ENCODE measurements at regions not wholly inside any gene's neighbourhood (a gene's known extent, or its start where the extent isn't known, plus 50 kb on each side); places are given as distances from the start of the nearest gene placed in this dataset.

DNA sequence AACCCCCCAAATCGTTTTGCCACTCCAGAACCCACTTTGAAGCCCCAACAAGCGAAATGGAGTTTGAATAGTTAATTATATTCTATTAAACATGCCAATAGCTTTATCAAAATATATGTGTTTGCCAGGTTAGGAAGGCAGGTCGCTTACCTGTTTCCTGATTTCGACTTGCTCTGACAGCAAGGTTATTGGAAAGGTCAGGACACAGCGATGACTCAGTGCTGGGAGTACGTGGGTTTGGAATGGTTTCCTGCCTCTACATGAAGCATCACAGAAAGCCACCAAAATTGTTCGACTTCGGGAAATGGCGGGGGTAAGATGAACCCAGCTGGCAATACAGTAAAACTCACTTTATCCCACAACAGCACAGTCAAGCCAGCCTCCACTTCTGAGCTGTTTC, 135.6 kb upstream of the ABI3BP start:
- H3K4me3 ChIP-seq (ENCODE audit: low read length) = no peak overlapping the region
- no peak for TF ChIP-seq EZH2phosphoT487 (IDR thresholded peaks at IDR 0.05; ENCODE audit: low read depth)
- TF ChIP-seq, protein P1, sequence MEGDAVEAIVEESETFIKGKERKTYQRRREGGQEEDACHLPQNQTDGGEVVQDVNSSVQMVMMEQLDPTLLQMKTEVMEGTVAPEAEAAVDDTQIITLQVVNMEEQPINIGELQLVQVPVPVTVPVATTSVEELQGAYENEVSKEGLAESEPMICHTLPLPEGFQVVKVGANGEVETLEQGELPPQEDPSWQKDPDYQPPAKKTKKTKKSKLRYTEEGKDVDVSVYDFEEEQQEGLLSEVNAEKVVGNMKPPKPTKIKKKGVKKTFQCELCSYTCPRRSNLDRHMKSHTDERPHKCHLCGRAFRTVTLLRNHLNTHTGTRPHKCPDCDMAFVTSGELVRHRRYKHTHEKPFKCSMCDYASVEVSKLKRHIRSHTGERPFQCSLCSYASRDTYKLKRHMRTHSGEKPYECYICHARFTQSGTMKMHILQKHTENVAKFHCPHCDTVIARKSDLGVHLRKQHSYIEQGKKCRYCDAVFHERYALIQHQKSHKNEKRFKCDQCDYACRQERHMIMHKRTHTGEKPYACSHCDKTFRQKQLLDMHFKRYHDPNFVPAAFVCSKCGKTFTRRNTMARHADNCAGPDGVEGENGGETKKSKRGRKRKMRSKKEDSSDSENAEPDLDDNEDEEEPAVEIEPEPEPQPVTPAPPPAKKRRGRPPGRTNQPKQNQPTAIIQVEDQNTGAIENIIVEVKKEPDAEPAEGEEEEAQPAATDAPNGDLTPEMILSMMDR (IDR thresholded peaks at IDR 0.05; ENCODE audit: low read depth, low read length) = no peak
- peaks cover 10% of the 10 kb centered on the region; the same call in 1 of the 2 replicates for H3K9me3 ChIP-seq (ENCODE audit: insufficient read depth, low read length)
- no peak overlapping the region for H3K9ac ChIP-seq (ENCODE audit: low read length)
- no peaks in the 10 kb centered on the region for H4K20me1 ChIP-seq (ENCODE audit: insufficient read depth, low read length)
- H3K36me3 ChIP-seq (replicated peaks; ENCODE audit: low read depth, low read length) = no peaks in the 10 kb centered on the region
- H2AFZ ChIP-seq (ENCODE audit: low read depth, low read length) = no peak overlapping the region
- peaks cover 28% of the 10 kb centered on the region for H3K27me3 ChIP-seq (ENCODE audit: low read depth, low read length)
- H3K27ac ChIP-seq (ENCODE audit: low read length) = no peak overlapping the region
- no peaks in the 10 kb centered on the region for H3K79me2 ChIP-seq (ENCODE audit: low read length)
- H3K4me1 ChIP-seq (ENCODE audit: low read length) = peaks cover 5% of the 10 kb centered on the region
- H3K4me2 ChIP-seq (ENCODE audit: low read length) = no peak overlapping the region

DNA sequence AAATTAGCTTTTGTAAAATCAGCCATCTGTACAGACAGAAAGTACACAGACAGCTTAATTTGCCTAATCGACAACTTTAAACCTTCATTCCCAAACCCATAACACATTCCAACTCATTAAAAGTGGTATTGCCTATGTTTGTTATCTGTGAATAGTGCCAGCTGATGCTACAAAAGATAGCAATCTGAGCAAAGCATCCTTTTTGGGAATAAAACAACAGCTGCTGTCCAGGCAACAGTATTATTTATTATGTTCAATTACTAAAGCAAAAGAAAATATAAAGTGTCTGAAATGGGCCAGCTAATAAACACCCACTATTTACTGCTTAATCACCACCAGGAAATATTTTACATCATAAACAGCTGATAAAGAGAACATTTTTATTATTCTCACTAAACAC, 134.8 kb upstream of the ABI3BP start:
- no peak overlapping the region for H3K4me3 ChIP-seq (ENCODE audit: low read length)
- no peaks in the 10 kb centered on the region for H4K20me1 ChIP-seq (ENCODE audit: insufficient read depth, low read length)
- peaks cover 10% of the 10 kb centered on the region; the same call in 1 of the 2 replicates for H3K9me3 ChIP-seq (ENCODE audit: insufficient read depth, low read length)
- H3K27ac ChIP-seq (ENCODE audit: low read length) = no peak overlapping the region
- H3K4me2 ChIP-seq (ENCODE audit: low read length) = no peak overlapping the region
- no peak overlapping the region for H2AFZ ChIP-seq (ENCODE audit: low read depth, low read length)
- no peak for TF ChIP-seq EZH2phosphoT487 (IDR thresholded peaks at IDR 0.05; ENCODE audit: low read depth)
- TF ChIP-seq, protein P1 (IDR thresholded peaks at IDR 0.05; ENCODE audit: low read depth, low read length) = no peak
- H3K9ac ChIP-seq (ENCODE audit: low read length) = no peak overlapping the region
- H3K36me3 ChIP-seq (replicated peaks; ENCODE audit: low read depth, low read length) = no peaks in the 10 kb centered on the region
- H3K27me3 ChIP-seq (ENCODE audit: low read depth, low read length) = peaks cover 28% of the 10 kb centered on the region
- no peaks in the 10 kb centered on the region for H3K4me1 ChIP-seq (ENCODE audit: low read length)
- no peaks in the 10 kb centered on the region for H3K79me2 ChIP-seq (ENCODE audit: low read length)

DNA sequence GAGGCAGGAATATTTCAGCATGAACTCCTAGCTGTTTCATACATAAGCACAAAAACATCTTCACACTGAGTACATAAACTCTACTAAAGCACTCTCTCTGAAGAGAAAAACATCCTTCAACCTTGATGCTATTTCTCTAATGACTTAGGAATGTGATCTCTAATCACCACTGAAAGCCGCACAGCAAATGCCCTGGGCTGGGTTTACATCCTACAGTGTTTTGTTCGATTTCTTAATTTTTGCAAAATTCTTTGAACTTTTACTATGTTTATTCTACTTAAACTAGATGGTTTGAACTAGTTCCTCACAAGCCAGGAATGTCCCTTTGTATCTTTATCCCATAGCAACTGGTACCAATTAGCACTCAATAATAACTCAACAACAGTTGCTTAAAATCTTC, 130.9 kb upstream of the ABI3BP start:
- H3K79me2 ChIP-seq (ENCODE audit: low read length) = no peaks in the 10 kb centered on the region
- TF ChIP-seq, protein P1 (IDR thresholded peaks at IDR 0.05; ENCODE audit: low read depth, low read length) = no peak

DNA sequence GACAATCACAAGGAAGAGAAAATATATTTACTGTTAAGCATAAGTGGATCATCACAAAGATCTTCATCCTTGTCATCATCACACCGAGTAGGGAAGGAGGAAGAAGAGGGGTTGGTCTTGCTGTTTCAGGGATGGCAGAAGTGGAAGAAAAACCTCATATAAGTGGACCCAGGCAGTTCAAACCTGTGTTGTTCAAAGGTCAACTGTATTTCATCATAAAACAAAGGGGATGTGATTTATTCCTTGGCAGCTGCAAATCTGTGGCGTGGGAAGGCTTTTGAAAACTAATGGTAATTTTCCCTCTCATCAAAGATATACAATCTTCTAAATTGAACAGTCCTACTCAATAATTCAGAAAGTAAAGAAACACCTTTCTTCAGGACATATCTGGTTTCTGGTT, 129.9 kb upstream of the ABI3BP start:
- Histone ChIP-seq H3K4me1 (ENCODE audit: low read length) (no peaks in the 10 kb centered on the region), H4K20me1 (ENCODE audit: insufficient read depth, low read length) (no peaks in the 10 kb centered on the region), H3K4me2 (ENCODE audit: low read length) (no peak overlapping the region), H3K79me2 (ENCODE audit: low read length) (no peaks in the 10 kb centered on the region), H3K27ac (ENCODE audit: low read length) (no peak overlapping the region), H3K4me3 (ENCODE audit: low read length) (no peak overlapping the region), H3K9me3 (ENCODE audit: insufficient read depth, low read length) (no peaks in the 10 kb centered on the region), H3K9ac (ENCODE audit: low read length) (no peak overlapping the region), H3K36me3 (replicated peaks; ENCODE audit: low read depth, low read length) (no peaks in the 10 kb centered on the region), H3K27me3 (ENCODE audit: low read depth, low read length) (peaks cover 8% of the 10 kb centered on the region), H2AFZ (ENCODE audit: low read depth, low read length) (no peak overlapping the region)
- TF ChIP-seq, protein P1 (IDR thresholded peaks at IDR 0.05; ENCODE audit: low read depth, low read length) = no peak
- no peak for TF ChIP-seq EZH2phosphoT487 (IDR thresholded peaks at IDR 0.05; ENCODE audit: low read depth)

More for the DNA sequence above, 130.9 kb upstream of the ABI3BP start:
- Histone ChIP-seq H3K9me3 (ENCODE audit: insufficient read depth, low read length) (no peaks in the 10 kb centered on the region), H3K36me3 (replicated peaks; ENCODE audit: low read depth, low read length) (no peaks in the 10 kb centered on the region), H2AFZ (ENCODE audit: low read depth, low read length) (no peak overlapping the region), H4K20me1 (ENCODE audit: insufficient read depth, low read length) (no peaks in the 10 kb centered on the region), H3K4me3 (ENCODE audit: low read length) (no peak overlapping the region), H3K9ac (ENCODE audit: low read length) (no peak overlapping the region), H3K4me1 (ENCODE audit: low read length) (no peaks in the 10 kb centered on the region), H3K4me2 (ENCODE audit: low read length) (no peak overlapping the region), H3K27me3 (ENCODE audit: low read depth, low read length) (peaks cover 14% of the 10 kb centered on the region), H3K27ac (ENCODE audit: low read length) (no peak overlapping the region)

Measured in OCI-LY3 (cell line).